ENCODE measurements at regions not wholly inside any gene's neighbourhood (a gene's known extent, or its start where the extent isn't known, plus 50 kb on each side); places are given as distances from the start of the nearest gene placed in this dataset.

DNA sequence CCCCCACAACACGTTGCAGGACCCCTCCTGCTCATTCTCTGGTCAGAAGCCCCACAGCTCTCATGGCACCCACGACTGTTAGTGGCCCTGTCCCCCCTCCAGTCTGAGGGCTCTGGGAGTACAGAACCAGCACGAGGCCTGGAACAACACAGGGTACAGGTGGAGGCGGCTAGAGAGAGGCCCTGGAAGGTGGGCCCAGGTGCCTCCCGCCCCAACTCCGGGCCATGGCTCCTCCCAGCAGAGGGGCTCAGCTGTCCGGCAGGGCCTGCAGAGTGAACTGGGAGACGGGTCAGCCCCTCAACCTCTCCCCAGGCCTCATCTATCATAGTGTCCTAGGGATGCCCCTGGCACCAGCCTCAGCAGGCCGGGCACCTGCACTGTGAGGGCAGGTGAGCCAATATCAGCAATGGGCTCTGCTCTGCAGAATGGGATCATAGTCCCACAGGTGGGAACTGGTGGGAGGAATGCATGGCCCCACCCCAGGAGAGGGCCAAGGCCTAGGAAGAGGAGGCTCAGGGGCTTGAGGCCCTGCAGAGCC is 58.6 kb downstream of the BARX1 start:
- TF ChIP-seq, protein P1, sequence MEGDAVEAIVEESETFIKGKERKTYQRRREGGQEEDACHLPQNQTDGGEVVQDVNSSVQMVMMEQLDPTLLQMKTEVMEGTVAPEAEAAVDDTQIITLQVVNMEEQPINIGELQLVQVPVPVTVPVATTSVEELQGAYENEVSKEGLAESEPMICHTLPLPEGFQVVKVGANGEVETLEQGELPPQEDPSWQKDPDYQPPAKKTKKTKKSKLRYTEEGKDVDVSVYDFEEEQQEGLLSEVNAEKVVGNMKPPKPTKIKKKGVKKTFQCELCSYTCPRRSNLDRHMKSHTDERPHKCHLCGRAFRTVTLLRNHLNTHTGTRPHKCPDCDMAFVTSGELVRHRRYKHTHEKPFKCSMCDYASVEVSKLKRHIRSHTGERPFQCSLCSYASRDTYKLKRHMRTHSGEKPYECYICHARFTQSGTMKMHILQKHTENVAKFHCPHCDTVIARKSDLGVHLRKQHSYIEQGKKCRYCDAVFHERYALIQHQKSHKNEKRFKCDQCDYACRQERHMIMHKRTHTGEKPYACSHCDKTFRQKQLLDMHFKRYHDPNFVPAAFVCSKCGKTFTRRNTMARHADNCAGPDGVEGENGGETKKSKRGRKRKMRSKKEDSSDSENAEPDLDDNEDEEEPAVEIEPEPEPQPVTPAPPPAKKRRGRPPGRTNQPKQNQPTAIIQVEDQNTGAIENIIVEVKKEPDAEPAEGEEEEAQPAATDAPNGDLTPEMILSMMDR (IDR thresholded peaks at IDR 0.05; ENCODE audit: borderline replicate concordance, insufficient read depth, low read depth, low read length), result no peak
- no peak overlapping the region for H3K4me3 ChIP-seq (ENCODE audit: low read depth, low read length)

DNA sequence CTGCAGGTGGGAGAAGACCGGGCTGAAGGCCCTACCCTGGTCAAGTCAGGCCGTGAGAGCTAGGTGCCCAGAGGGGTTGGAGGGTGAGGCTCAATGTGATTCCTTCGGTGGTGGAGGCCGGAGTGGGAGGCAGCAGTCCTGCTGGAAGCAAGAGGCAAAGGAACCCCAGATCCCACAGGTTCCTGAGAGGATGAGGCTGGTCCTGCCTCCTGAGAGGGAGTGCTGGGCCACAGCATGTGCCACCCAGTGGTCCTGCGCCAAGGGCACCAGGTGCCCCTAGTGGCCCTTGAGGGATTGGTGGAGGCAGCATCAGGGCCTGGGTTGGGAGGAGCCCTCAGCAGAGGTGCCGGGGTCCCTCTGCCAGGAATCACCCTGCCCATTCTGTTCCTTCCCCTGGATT is 59.1 kb downstream of the BARX1 start:
- TF ChIP-seq, protein P1 (IDR thresholded peaks at IDR 0.05; ENCODE audit: borderline replicate concordance, insufficient read depth, low read depth, low read length), result no peak
- H3K4me3 ChIP-seq (ENCODE audit: low read depth, low read length), result no peak overlapping the region

DNA sequence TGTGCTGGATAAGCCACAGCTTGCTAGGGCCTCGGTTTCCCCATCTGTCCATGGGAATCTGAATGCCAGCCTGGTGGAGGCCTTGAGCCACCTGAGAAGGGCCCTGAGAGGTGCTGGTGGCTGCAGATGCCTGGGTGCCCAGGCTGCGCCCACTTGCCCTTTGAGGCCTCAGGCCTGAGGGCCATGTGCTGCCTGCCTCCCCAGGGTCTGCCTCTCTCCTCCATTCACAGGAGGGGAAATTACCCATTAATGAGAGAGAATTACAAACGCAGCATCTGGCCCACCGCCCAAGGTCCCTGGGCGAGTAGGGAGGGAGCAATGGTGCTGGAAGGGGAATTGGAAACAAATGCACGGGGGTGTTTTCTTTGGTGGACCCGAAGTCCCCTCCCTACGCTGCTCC is 59.6 kb downstream of the BARX1 start:
- TF ChIP-seq, protein P1 (IDR thresholded peaks at IDR 0.05; ENCODE audit: borderline replicate concordance, insufficient read depth, low read depth, low read length), result no peak

DNA sequence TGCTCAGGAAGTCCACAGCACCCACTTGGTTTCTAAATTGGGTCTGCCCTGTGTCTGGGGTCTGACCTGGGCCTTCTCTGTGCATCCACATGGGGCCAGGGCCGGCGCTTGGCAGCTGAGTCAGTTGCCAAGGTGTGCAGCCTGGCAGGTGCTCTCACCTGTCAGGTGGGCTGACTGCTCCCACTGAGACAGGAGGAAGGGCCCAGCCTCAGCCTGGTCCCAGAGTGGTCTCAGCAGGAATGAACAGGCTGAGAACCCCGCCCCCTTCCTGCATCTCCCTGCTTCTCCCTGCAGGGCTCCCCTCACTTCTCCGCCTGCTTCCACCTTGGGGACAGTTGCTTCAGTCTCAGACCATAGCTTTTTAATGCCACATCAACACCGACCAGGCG is 60.5 kb downstream of the BARX1 start:
- TF ChIP-seq, protein P1 (IDR thresholded peaks at IDR 0.05; ENCODE audit: borderline replicate concordance, insufficient read depth, low read depth, low read length), result no peak
- H3K4me3 ChIP-seq (ENCODE audit: low read depth, low read length), result no peak overlapping the region

More for the DNA sequence above, 59.6 kb downstream of the BARX1 start:
- H3K4me3 ChIP-seq (ENCODE audit: low read depth, low read length), result no peak overlapping the region

DNA sequence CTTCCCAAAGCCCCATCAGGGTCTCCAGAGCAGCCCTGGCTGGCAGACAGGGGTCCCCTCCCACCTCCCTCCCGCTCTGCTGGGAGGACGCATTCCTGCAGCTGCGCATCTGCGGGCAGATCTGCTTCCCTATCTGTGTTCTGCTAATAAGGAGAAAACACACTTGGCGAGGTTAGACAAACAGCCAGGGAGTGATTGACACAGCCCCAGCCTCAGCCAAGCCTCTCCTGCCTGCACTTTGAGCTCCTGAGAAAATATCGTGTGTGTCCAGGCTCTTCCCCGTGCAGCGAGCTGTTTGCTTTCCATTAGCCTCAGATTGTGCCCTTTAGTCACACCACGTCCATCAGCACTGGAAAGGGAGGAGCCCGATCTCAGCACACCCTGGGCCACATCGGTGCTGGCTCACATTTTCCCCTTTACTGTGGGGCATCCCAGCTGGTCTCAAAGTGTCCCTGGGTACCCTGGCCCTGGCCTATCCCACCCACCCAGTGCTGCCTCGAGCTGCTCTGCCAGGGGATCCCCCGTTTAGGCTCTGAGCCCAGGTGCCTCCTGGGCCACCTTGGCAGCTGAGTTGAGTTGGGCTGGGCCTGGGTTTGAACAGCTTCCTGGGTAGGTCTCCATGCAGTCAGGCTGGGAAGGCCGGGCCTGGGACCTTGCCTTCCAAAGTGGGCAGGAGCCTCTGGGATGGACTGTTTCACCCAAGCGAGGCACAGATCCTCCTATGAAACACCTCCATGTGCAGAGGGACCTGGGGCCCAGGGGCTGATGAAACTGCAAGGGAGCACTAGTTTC is 61.1 kb downstream of the BARX1 start:
- no peak overlapping the region for H3K4me3 ChIP-seq (ENCODE audit: low read depth, low read length)
- TF ChIP-seq, protein P1 (IDR thresholded peaks at IDR 0.05; ENCODE audit: borderline replicate concordance, insufficient read depth, low read depth, low read length), result no peak

DNA sequence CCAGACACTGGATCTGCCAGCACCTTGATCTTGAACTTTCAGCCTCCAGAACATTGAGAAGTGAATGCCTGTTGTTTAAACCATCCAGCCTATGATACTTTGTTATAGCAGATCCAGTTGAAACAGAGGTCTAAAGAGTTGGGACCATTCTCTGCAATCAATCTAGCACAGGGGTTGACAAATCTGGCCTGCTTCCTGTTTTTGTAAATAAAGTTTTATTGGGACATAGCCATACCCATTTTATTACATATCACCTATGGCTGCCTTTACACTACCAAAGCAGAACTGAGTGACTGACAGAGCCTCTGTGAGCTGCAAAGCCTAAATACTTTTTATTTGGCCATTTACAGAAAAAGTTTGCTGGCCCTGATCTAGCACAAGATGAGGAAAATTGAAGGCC is 62.0 kb downstream of the BARX1 start:
- TF ChIP-seq, protein P1 (IDR thresholded peaks at IDR 0.05; ENCODE audit: borderline replicate concordance, insufficient read depth, low read depth, low read length), result no peak
- no peak overlapping the region for H3K4me3 ChIP-seq (ENCODE audit: low read depth, low read length)

DNA sequence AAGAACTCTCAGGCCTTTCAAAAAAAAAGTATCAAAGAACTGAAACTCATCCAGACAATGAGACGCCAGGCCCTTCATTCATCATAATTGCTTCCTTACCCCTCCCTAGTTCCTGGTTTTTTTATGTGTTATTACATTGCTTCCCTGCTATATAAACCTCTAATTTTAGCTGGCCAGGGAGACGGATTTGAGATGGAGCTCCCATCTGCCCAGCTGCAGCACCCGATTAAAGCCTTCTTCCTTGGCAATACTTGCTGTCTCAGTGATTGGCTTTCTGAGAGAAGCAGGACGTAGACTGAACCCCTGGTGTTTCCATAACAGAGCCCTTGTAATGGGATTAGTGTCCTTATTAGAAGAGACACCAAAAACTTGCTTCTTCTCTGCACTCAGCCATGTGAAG is 62.4 kb downstream of the BARX1 start:
- TF ChIP-seq, protein P1 (IDR thresholded peaks at IDR 0.05; ENCODE audit: borderline replicate concordance, insufficient read depth, low read depth, low read length), result no peak
- H3K4me3 ChIP-seq (ENCODE audit: low read depth, low read length), result no peak overlapping the region
